ENCODE measurements at regions not wholly inside any gene's neighbourhood (a gene's known extent, or its start where the extent isn't known, plus 50 kb on each side); places are given as distances from the start of the nearest gene placed in this dataset.

GRCh38 chr20:60926831-60927230 is 325.2 kb upstream of the CDH4 start:
- Mint-ChIP-seq H3K9me3 (ENCODE audit: unreplicated experiment) (no peaks in the 10 kb centered on the region), H3K27ac (ENCODE audit: unreplicated experiment) (no peak overlapping the region), H3K36me3 (ENCODE audit: low read depth, unreplicated experiment) (no peaks in the 10 kb centered on the region), H3K4me1 (ENCODE audit: low read depth, unreplicated experiment) (peaks cover 2% of the 10 kb centered on the region), H3K27me3 (ENCODE audit: low read depth, unreplicated experiment) (peaks cover 43% of the 10 kb centered on the region), H3K4me3 (ENCODE audit: unreplicated experiment) (no peak overlapping the region)
- Histone ChIP-seq H3K4me1 (ENCODE audit: insufficient read depth, low read length) (no peaks in the 10 kb centered on the region), H3K9me3 (ENCODE audit: insufficient read depth, low read depth, low read length) (no peaks in the 10 kb centered on the region), H3K27me3 (ENCODE audit: insufficient read depth, low read length) (no peaks in the 10 kb centered on the region), H3K4me2 (ENCODE audit: low read length) (no peak overlapping the region), H3K4me3 (ENCODE audit: insufficient read depth, low read depth, low read length) (no peak overlapping the region), H3K79me2 (ENCODE audit: insufficient read depth, low read length) (no peaks in the 10 kb centered on the region), H3K36me3 (ENCODE audit: insufficient read depth, low read length) (no peaks in the 10 kb centered on the region), H2AFZ (ENCODE audit: low read depth, low read length) (no peak overlapping the region), H4K20me1 (ENCODE audit: insufficient read depth, low read length) (no peaks in the 10 kb centered on the region), H3K9ac (ENCODE audit: low read length) (no peak overlapping the region), H3K27ac (ENCODE audit: low read depth, low read length) (no peak overlapping the region)
- FAIRE-seq (no peak), DNase-seq (ENCODE audit: low read depth) (no peak)
- TF ChIP-seq CTCF (IDR thresholded peaks at IDR 0.05; ENCODE audit: insufficient read depth, low read depth, low read length): no peak
- no peak for TF ChIP-seq EZH2 (IDR thresholded peaks at IDR 0.05; ENCODE audit: insufficient read depth, low read length)

- TF ChIP-seq CTCF (IDR thresholded peaks at IDR 0.05; ENCODE audit: insufficient read depth, low read depth, low read length) (no peak), EZH2 (IDR thresholded peaks at IDR 0.05; ENCODE audit: insufficient read depth, low read length) (no peak)
- Histone ChIP-seq H3K27ac (ENCODE audit: low read depth, low read length) (no peak overlapping the region), H3K4me2 (ENCODE audit: low read length) (no peak overlapping the region), H4K20me1 (ENCODE audit: insufficient read depth, low read length) (no peaks in the 10 kb centered on the region), H3K4me3 (ENCODE audit: insufficient read depth, low read depth, low read length) (no peak overlapping the region), H3K9ac (ENCODE audit: low read length) (no peak overlapping the region), H3K27me3 (ENCODE audit: insufficient read depth, low read length) (no peaks in the 10 kb centered on the region), H2AFZ (ENCODE audit: low read depth, low read length) (no peak overlapping the region), H3K36me3 (ENCODE audit: insufficient read depth, low read length) (no peaks in the 10 kb centered on the region), H3K4me1 (ENCODE audit: insufficient read depth, low read length) (no peaks in the 10 kb centered on the region), H3K79me2 (ENCODE audit: insufficient read depth, low read length) (no peaks in the 10 kb centered on the region), H3K9me3 (ENCODE audit: insufficient read depth, low read depth, low read length) (no peaks in the 10 kb centered on the region)
- FAIRE-seq (no peak), DNase-seq (ENCODE audit: low read depth) (no peak)
- Mint-ChIP-seq H3K27ac (ENCODE audit: unreplicated experiment) (no peak overlapping the region), H3K4me3 (ENCODE audit: unreplicated experiment) (no peak overlapping the region), H3K27me3 (ENCODE audit: low read depth, unreplicated experiment) (peaks cover 57% of the 10 kb centered on the region), H3K4me1 (ENCODE audit: low read depth, unreplicated experiment) (peaks cover 3% of the 10 kb centered on the region), H3K9me3 (ENCODE audit: unreplicated experiment) (no peaks in the 10 kb centered on the region), H3K36me3 (ENCODE audit: low read depth, unreplicated experiment) (no peaks in the 10 kb centered on the region)
Measured at GRCh38 chr20:60928341-60928740, 323.7 kb upstream of the CDH4 start.

- Mint-ChIP-seq H3K36me3 (ENCODE audit: low read depth, unreplicated experiment) (no peaks in the 10 kb centered on the region), H3K27me3 (ENCODE audit: low read depth, unreplicated experiment) (peaks cover 57% of the 10 kb centered on the region), H3K4me3 (ENCODE audit: unreplicated experiment) (no peak overlapping the region), H3K27ac (ENCODE audit: unreplicated experiment) (no peak overlapping the region), H3K9me3 (ENCODE audit: unreplicated experiment) (no peaks in the 10 kb centered on the region), H3K4me1 (ENCODE audit: low read depth, unreplicated experiment) (peaks cover 3% of the 10 kb centered on the region)
- no peak overlapping the region for H3K4me2 ChIP-seq (ENCODE audit: low read length)
- no peak overlapping the region for H2AFZ ChIP-seq (ENCODE audit: low read depth, low read length)
- FAIRE-seq (no peak), DNase-seq (ENCODE audit: low read depth) (no peak)
- no peak overlapping the region for H3K9ac ChIP-seq (ENCODE audit: low read length)
- no peaks in the 10 kb centered on the region for H3K36me3 ChIP-seq (ENCODE audit: insufficient read depth, low read length)
- no peak overlapping the region for H3K27ac ChIP-seq (ENCODE audit: low read depth, low read length)
- H4K20me1 ChIP-seq (ENCODE audit: insufficient read depth, low read length): no peaks in the 10 kb centered on the region
- no peaks in the 10 kb centered on the region for H3K27me3 ChIP-seq (ENCODE audit: insufficient read depth, low read length)
- no peak overlapping the region for H3K4me3 ChIP-seq (ENCODE audit: insufficient read depth, low read depth, low read length)
- H3K9me3 ChIP-seq (ENCODE audit: insufficient read depth, low read depth, low read length): no peaks in the 10 kb centered on the region
- no peaks in the 10 kb centered on the region for H3K79me2 ChIP-seq (ENCODE audit: insufficient read depth, low read length)
- H3K4me1 ChIP-seq (ENCODE audit: insufficient read depth, low read length): no peaks in the 10 kb centered on the region
- TF ChIP-seq CTCF (IDR thresholded peaks at IDR 0.05; ENCODE audit: insufficient read depth, low read depth, low read length) (no peak), EZH2 (IDR thresholded peaks at IDR 0.05; ENCODE audit: insufficient read depth, low read length) (no peak)
Measured at GRCh38 chr20:60930023-60930790, 321.9 kb upstream of the CDH4 start.

Data from astrocyte (in vitro differentiated cells and primary cell).